ENCODE measurements at regions not wholly inside any gene's neighbourhood (a gene's known extent, or its start where the extent isn't known, plus 50 kb on each side); places are given as distances from the start of the nearest gene placed in this dataset.

DNA sequence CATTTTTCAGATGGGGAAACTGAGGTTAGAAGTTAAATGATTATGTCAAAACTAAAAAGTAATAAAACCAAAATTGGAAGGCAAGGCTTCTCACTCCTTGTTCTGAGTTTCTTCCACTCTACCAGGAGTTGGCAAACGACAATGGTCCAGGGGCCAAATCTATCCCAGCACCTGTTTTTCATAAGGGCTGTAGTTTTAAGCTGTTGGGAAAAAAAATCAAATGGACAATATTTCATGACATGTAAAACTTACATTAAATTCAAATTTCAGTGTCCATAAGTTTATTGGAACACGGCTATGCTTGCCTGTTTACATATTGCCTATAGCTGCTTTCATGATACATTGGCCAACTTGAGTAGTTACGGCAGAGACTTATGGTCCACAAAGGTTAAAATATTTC lies 56.7 kb upstream of the TMCC3 start:
- peaks cover 5 to 46% of the 10 kb centered on the region in 2 donors for H3K4me1 ChIP-seq (ENCODE audit: control insufficient read depth in 1 of 2, insufficient read depth in 2 of 2, low read length in 2 of 2)

GRCh38 chr12:94706250-94706661 lies 55.9 kb upstream of the TMCC3 start:
- Histone ChIP-seq H3K4me3 (ENCODE audit: low read depth in 1 of 2, low read length in 2 of 2) (no peak overlapping the region), H3K27ac (ENCODE audit: low read length) (no peak overlapping the region), H3K36me3 (ENCODE audit: control insufficient read depth in 1 of 2, insufficient read depth in 2 of 2, low read length in 2 of 2) (no peaks in the 10 kb centered on the region), H3K4me1 (ENCODE audit: control insufficient read depth in 1 of 2, insufficient read depth in 2 of 2, low read length in 2 of 2) (peaks cover 5 to 46% of the 10 kb centered on the region in 2 donors), H3K27me3 (ENCODE audit: low read depth, low read length) (no peaks in the 10 kb centered on the region), H3K9me3 (ENCODE audit: control insufficient read depth in 1 of 2, low read length in 2 of 2) (no peaks in the 10 kb centered on the region)

More for the DNA sequence above, 56.7 kb upstream of the TMCC3 start:
- Histone ChIP-seq H3K4me3 (ENCODE audit: low read depth in 1 of 2, low read length in 2 of 2) (no peak overlapping the region), H3K27me3 (ENCODE audit: low read depth, low read length) (no peaks in the 10 kb centered on the region), H3K36me3 (ENCODE audit: control insufficient read depth in 1 of 2, insufficient read depth in 2 of 2, low read length in 2 of 2) (no peaks in the 10 kb centered on the region), H3K27ac (ENCODE audit: low read length) (no peak overlapping the region), H3K9me3 (ENCODE audit: control insufficient read depth in 1 of 2, low read length in 2 of 2) (no peaks in the 10 kb centered on the region)

GRCh38 chr12:94705676-94706075 lies 55.3 kb upstream of the TMCC3 start:
- peaks cover 5 to 46% of the 10 kb centered on the region in 2 donors for H3K4me1 ChIP-seq (ENCODE audit: control insufficient read depth in 1 of 2, insufficient read depth in 2 of 2, low read length in 2 of 2)
- no peaks in the 10 kb centered on the region for H3K36me3 ChIP-seq (ENCODE audit: control insufficient read depth in 1 of 2, insufficient read depth in 2 of 2, low read length in 2 of 2)
- H3K27ac ChIP-seq (ENCODE audit: low read length): no peak overlapping the region
- H3K27me3 ChIP-seq (ENCODE audit: low read depth, low read length): no peaks in the 10 kb centered on the region
- no peaks in the 10 kb centered on the region for H3K9me3 ChIP-seq (ENCODE audit: control insufficient read depth in 1 of 2, low read length in 2 of 2)
- H3K4me3 ChIP-seq (ENCODE audit: low read depth in 1 of 2, low read length in 2 of 2): no peak overlapping the region

DNA sequence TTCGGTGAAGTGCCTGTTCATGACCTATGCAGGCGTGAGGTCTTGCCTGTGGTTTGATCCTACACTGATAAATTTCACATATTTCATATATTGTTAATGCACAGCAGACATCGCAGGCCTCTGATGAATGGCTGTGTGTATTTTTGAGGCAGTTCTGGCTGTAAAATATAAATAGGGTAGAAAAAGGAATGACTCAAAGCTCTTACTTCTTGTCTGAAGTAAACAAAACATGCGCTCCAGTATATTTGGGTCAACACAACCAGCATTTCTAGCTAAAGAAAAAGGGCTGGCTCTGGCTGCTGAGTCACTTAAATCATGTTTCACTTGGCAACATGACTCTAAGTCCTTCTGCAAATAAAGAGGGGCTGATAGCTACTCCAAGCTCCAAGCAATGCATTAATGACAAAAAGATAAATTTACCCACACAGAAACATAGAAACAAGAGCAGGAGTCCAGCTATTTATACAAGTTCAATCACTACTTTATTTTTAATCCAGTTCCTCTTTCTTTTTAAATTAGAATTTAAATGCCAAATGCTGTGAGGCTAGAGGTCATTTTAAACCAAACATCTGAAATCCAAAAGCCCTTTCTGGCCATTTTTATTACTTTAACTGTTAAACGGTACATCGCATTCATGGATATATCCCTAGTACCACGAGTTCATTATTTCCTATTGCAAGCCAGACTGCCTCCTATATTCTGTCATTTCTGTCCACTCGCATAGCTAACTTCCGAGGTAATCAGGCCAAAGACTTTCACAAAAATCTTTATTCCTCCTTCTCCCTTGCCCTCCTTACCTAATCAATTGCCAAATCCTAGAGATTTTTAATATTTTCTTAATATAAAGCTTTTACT lies 54.3 kb upstream of the TMCC3 start:
- Histone ChIP-seq H3K4me3 (ENCODE audit: low read depth in 1 of 2, low read length in 2 of 2) (peak overlapping the region in 1 of 2 donors; percentile 21), H3K27me3 (ENCODE audit: low read depth, low read length) (no peaks in the 10 kb centered on the region), H3K4me1 (ENCODE audit: control insufficient read depth in 1 of 2, insufficient read depth in 2 of 2, low read length in 2 of 2) (peaks cover 5 to 46% of the 10 kb centered on the region in 2 donors), H3K27ac (ENCODE audit: low read length) (no peak overlapping the region), H3K9me3 (ENCODE audit: control insufficient read depth in 1 of 2, low read length in 2 of 2) (no peaks in the 10 kb centered on the region), H3K36me3 (ENCODE audit: control insufficient read depth in 1 of 2, insufficient read depth in 2 of 2, low read length in 2 of 2) (no peaks in the 10 kb centered on the region)

- no peaks in the 10 kb centered on the region for H3K27me3 ChIP-seq (ENCODE audit: low read depth, low read length)
- H3K27ac ChIP-seq (ENCODE audit: low read length): no peak overlapping the region
- H3K36me3 ChIP-seq (ENCODE audit: control insufficient read depth in 1 of 2, insufficient read depth in 2 of 2, low read length in 2 of 2): no peaks in the 10 kb centered on the region
- H3K4me1 ChIP-seq (ENCODE audit: control insufficient read depth in 1 of 2, insufficient read depth in 2 of 2, low read length in 2 of 2): peaks cover 5 to 47% of the 10 kb centered on the region in 2 donors
- H3K9me3 ChIP-seq (ENCODE audit: control insufficient read depth in 1 of 2, low read length in 2 of 2): no peaks in the 10 kb centered on the region
- H3K4me3 ChIP-seq (ENCODE audit: low read depth in 1 of 2, low read length in 2 of 2): no peak overlapping the region
These were observed 52.3 kb upstream of the TMCC3 start for GRCh38 chr12:94702696-94703095.

DNA sequence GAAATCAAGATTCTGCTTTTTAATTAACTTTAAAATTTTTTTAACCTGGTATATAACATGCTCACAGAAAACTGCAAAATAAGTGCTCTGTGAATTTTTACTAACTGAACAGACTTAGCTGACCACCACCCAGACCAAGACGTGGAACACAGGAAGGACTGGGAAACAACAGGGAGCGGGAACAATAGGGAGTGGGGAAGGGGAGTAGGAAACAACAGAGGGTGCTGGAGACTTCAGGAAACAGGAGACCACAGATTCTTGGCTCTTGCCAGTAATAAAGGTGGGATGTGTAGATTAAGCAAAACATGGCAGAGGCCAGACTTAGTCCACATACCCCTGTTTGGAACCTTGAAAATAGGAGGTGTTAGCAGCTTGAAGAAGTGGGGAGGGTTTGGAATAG lies 51.4 kb upstream of the TMCC3 start:
- H3K4me1 ChIP-seq (ENCODE audit: control insufficient read depth in 1 of 2, insufficient read depth in 2 of 2, low read length in 2 of 2): peaks cover 5 to 39% of the 10 kb centered on the region in 2 donors
- H3K4me3 ChIP-seq (ENCODE audit: low read depth in 1 of 2, low read length in 2 of 2): no peak overlapping the region
- no peak overlapping the region for H3K27ac ChIP-seq (ENCODE audit: low read length)
- no peaks in the 10 kb centered on the region for H3K9me3 ChIP-seq (ENCODE audit: control insufficient read depth in 1 of 2, low read length in 2 of 2)
- no peaks in the 10 kb centered on the region for H3K27me3 ChIP-seq (ENCODE audit: low read depth, low read length)
- H3K36me3 ChIP-seq (ENCODE audit: control insufficient read depth in 1 of 2, insufficient read depth in 2 of 2, low read length in 2 of 2): no peaks in the 10 kb centered on the region

GRCh38 chr12:94700662-94701061 lies 50.3 kb upstream of the TMCC3 start:
- no peaks in the 10 kb centered on the region for H3K36me3 ChIP-seq (ENCODE audit: control insufficient read depth in 1 of 2, insufficient read depth in 2 of 2, low read length in 2 of 2)

More at GRCh38 chr12:94700662-94701061, 50.3 kb upstream of the TMCC3 start:
- no peak overlapping the region for H3K4me3 ChIP-seq (ENCODE audit: low read depth in 1 of 2, low read length in 2 of 2)
- no peaks in the 10 kb centered on the region for H3K9me3 ChIP-seq (ENCODE audit: control insufficient read depth in 1 of 2, low read length in 2 of 2)
- H3K27ac ChIP-seq (ENCODE audit: low read length): no peak overlapping the region
- H3K4me1 ChIP-seq (ENCODE audit: control insufficient read depth in 1 of 2, insufficient read depth in 2 of 2, low read length in 2 of 2): peaks cover 5 to 33% of the 10 kb centered on the region in 2 donors
- H3K27me3 ChIP-seq (ENCODE audit: low read depth, low read length): no peaks in the 10 kb centered on the region
